SKM-1 (cell line): ENCODE measurements at regions not wholly inside any gene's neighbourhood (a gene's known extent, or its start where the extent isn't known, plus 50 kb on each side); places are given as distances from the start of the nearest gene placed in this dataset.
A peak's percentile ranks its signal among the peaks of the same experiment; 100 is the strongest.

Experiments used
- DNase-seq: peaks from one replicate; lab custom pipeline; 2025; ENCODE audit not compliant: unreplicated experiment; lab: John Stamatoyannopoulos, UW

GRCh38 chr12:24759155-24759554 lies 189.7 kb downstream of the BCAT1 start:
- no peak for DNase-seq

- DNase-seq = no peak
Measured at GRCh38 chr12:24756479-24757024, 192.3 kb downstream of the BCAT1 start.

GRCh38 chr12:24754690-24755638 lies 193.9 kb downstream of the BCAT1 start:
- no peak for DNase-seq

- no peak for DNase-seq
Measured at GRCh38 chr12:24752763-24753462, 196.0 kb downstream of the BCAT1 start.

- no peak for DNase-seq
Measured at GRCh38 chr12:24751181-24751580, 197.7 kb downstream of the BCAT1 start.

- DNase-seq = no peak
Measured at GRCh38 chr12:24750263-24750662, 198.6 kb downstream of the BCAT1 start.

- no peak for DNase-seq
Measured at GRCh38 chr12:24749171-24749570, 199.7 kb downstream of the BCAT1 start.

- DNase-seq = no peak
Measured at GRCh38 chr12:24748326-24748725, 200.6 kb downstream of the BCAT1 start.

- no peak for DNase-seq
Measured at GRCh38 chr12:24746864-24747263, 202.0 kb downstream of the BCAT1 start.

GRCh38 chr12:24746006-24746671 lies 202.8 kb downstream of the BCAT1 start:
- DNase-seq = no peak

- DNase-seq = no peak
Measured at GRCh38 chr12:24743941-24744793, 204.7 kb downstream of the BCAT1 start.

- peak; percentile 33 for DNase-seq
Measured at GRCh38 chr12:24742378-24742777, 206.5 kb downstream of the BCAT1 start.

GRCh38 chr12:24741216-24741615 lies 207.7 kb downstream of the BCAT1 start:
- no peak for DNase-seq

GRCh38 chr12:24739106-24739779 lies 209.7 kb downstream of the BCAT1 start:
- no peak for DNase-seq

- no peak for DNase-seq
Measured at GRCh38 chr12:24738441-24738840, 210.5 kb downstream of the BCAT1 start.

- DNase-seq = no peak
Measured at GRCh38 chr12:24731596-24731995, 217.3 kb downstream of the BCAT1 start.

GRCh38 chr12:24730489-24730896 lies 218.4 kb downstream of the BCAT1 start:
- DNase-seq = no peak

GRCh38 chr12:24728826-24729225 lies 220.1 kb downstream of the BCAT1 start:
- DNase-seq = no peak

GRCh38 chr12:24728366-24728765 lies 220.5 kb downstream of the BCAT1 start:
- DNase-seq = no peak

- no peak for DNase-seq
Measured at GRCh38 chr12:24725616-24726015, 223.3 kb downstream of the BCAT1 start.
